NB4 (cell line): ENCODE measurements at regions not wholly inside any gene's neighbourhood (a gene's known extent, or its start where the extent isn't known, plus 50 kb on each side); places are given as distances from the start of the nearest gene placed in this dataset.
"Not testable (repeated sequence)": the region's sequence is repeated elsewhere in the genome, so short reads cannot be mapped to it uniquely, and the experiment has no call there.

Source experiments
- DNase-seq: peaks from one replicate; pipeline ENCODE4 v3.0.0; 2010; ENCODE audit warnings: low read depth
- H3K4me3 ChIP-seq: one replicate; pipeline ENCODE4 v1.5.1; 2011; ENCODE audit warnings: mild to moderate bottlenecking, low read depth, low read length, moderate library complexity
- CTCF ChIP-seq: IDR thresholded peaks from one replicate; pipeline ENCODE4 v1.5.1; 2012; ENCODE audit warnings: low read depth, low read length
- MAX ChIP-seq: IDR thresholded peaks from 2 replicates; pipeline ENCODE4 v1.6.1; 2011; ENCODE audit warnings: low read depth, low read length
- MYC ChIP-seq: IDR thresholded peaks from 2 replicates; pipeline ENCODE4 v1.6.1; 2011; ENCODE audit warnings: low read depth, low read length
- POLR2A ChIP-seq: IDR thresholded peaks from 2 replicates; pipeline ENCODE4 v1.6.1; 2011; ENCODE audit warnings: mild to moderate bottlenecking; ENCODE audit not compliant: insufficient read length; ENCODE audit errors: extremely low read depth

GRCh38 chr9:84068872-84069271 lies 88.3 kb downstream of the RMI1 start:
- no peak for DNase-seq
- no peak overlapping the region for H3K4me3 ChIP-seq
- TF ChIP-seq CTCF (no peak), MYC (no peak), MAX (no peak), POLR2A (no peak)

GRCh38 chr9:84070590-84070989 lies 90.0 kb downstream of the RMI1 start:
- no peak overlapping the region for H3K4me3 ChIP-seq
- no peak for DNase-seq
- TF ChIP-seq MAX (no peak), MYC (no peak), POLR2A (no peak), CTCF (no peak)

- no peak for DNase-seq
- TF ChIP-seq CTCF (no peak), MAX (no peak), MYC (no peak), POLR2A (no peak)
- no peak overlapping the region for H3K4me3 ChIP-seq
Measured at GRCh38 chr9:84072621-84073180, 92.1 kb downstream of the RMI1 start.

GRCh38 chr9:84075004-84075403 lies 94.4 kb downstream of the RMI1 start:
- no peak overlapping the region for H3K4me3 ChIP-seq
- TF ChIP-seq MYC (no peak), MAX (no peak), POLR2A (no peak), CTCF (no peak)
- DNase-seq, result no peak

GRCh38 chr9:84076384-84076783 lies 95.8 kb downstream of the RMI1 start:
- TF ChIP-seq MYC (no peak), CTCF (no peak), POLR2A (no peak), MAX (no peak)
- DNase-seq, result no peak

GRCh38 chr9:84077816-84078215 lies 97.2 kb downstream of the RMI1 start:
- H3K4me3 ChIP-seq, DNase-seq: not testable (repeated sequence)

More at GRCh38 chr9:84076384-84076783, 95.8 kb downstream of the RMI1 start:
- no peak overlapping the region for H3K4me3 ChIP-seq
